Liver (tissue), 3 donors: ENCODE measurements at regions not wholly inside any gene's neighbourhood (a gene's known extent, or its start where the extent isn't known, plus 50 kb on each side); places are given as distances from the start of the nearest gene placed in this dataset.

ENCODE experiments used
- RAD21 ChIP-seq, 2 donors: IDR thresholded peaks; 2 replicates each; pipeline ENCODE4 v1.6.1; 2016; ENCODE audit warnings: antibody characterized with exemption in 2 of 2, mild to moderate bottlenecking in 2 of 2
- SP1 ChIP-seq: IDR thresholded peaks from 2 replicates; pipeline ENCODE4 v1.6.1; 2018; ENCODE audit warnings: antibody characterized with exemption, mild to moderate bottlenecking
- ZBTB33 ChIP-seq: IDR thresholded peaks from 2 replicates; pipeline ENCODE4 v1.6.1; 2016; ENCODE audit warnings: antibody characterized with exemption
- TF ChIP-seq, protein P1 (sequence below): fragments of 150-350 bp; IDR thresholded peaks from 2 replicates; pipeline ENCODE4 v1.5.1; 2017; ENCODE audit warnings: improper control_type of control experiment, low read depth, low read length; ENCODE audit not compliant: missing input control
- TF ChIP-seq, protein P2 (sequence below): IDR thresholded peaks from 2 replicates; pipeline ENCODE4 v1.6.1; 2016; ENCODE audit warnings: antibody characterized with exemption
- donor health status: healthy.
- donor health status: healthy.

- TF ChIP-seq, protein P1, sequence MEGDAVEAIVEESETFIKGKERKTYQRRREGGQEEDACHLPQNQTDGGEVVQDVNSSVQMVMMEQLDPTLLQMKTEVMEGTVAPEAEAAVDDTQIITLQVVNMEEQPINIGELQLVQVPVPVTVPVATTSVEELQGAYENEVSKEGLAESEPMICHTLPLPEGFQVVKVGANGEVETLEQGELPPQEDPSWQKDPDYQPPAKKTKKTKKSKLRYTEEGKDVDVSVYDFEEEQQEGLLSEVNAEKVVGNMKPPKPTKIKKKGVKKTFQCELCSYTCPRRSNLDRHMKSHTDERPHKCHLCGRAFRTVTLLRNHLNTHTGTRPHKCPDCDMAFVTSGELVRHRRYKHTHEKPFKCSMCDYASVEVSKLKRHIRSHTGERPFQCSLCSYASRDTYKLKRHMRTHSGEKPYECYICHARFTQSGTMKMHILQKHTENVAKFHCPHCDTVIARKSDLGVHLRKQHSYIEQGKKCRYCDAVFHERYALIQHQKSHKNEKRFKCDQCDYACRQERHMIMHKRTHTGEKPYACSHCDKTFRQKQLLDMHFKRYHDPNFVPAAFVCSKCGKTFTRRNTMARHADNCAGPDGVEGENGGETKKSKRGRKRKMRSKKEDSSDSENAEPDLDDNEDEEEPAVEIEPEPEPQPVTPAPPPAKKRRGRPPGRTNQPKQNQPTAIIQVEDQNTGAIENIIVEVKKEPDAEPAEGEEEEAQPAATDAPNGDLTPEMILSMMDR = no peak
- TF ChIP-seq SP1 (no peak), RAD21 (IDR thresholded peaks at IDR 0.05) (no peak), ZBTB33 (no peak)
- TF ChIP-seq, protein P2, sequence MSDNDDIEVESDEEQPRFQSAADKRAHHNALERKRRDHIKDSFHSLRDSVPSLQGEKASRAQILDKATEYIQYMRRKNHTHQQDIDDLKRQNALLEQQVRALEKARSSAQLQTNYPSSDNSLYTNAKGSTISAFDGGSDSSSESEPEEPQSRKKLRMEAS = no peak
These were observed 254.1 kb upstream of the KLF3 start for GRCh38 chr4:38409852-38410251.
